Liver (tissue), 8 donors: ENCODE measurements at regions not wholly inside any gene's neighbourhood (a gene's known extent, or its start where the extent isn't known, plus 50 kb on each side); places are given as distances from the start of the nearest gene placed in this dataset.

Experiments
- DNase-seq: peaks from one replicate; pipeline ENCODE4 v3.0.0-alpha.2; 2017; ENCODE audit warnings: low spot score
- H3K27ac ChIP-seq, 2 donors: one replicate each; pipeline ENCODE4 v1.7.0; 2013; ENCODE audit warnings: inconsistent platforms in 2 of 2, low read length in 2 of 2, control low read depth in 1 of 2, low read depth in 1 of 2, mild to moderate bottlenecking in 1 of 2
- H3K27me3 ChIP-seq, 4 donors: one replicate each; pipeline versions ENCODE4 v1.6.1 to v1.7.0; 2013; ENCODE audit warnings: low read length in 3 of 4, inconsistent platforms in 1 of 4, mild to moderate bottlenecking in 1 of 4, moderate library complexity in 1 of 4; ENCODE audit not compliant: control insufficient read depth in 4 of 4, insufficient read depth in 4 of 4
- H3K36me3 ChIP-seq, 4 donors: one replicate each; pipeline versions ENCODE4 v1.6.1 to v1.7.0; 2013; ENCODE audit warnings: low read length in 3 of 4, mild to moderate bottlenecking in 3 of 4, low read depth in 1 of 4, moderate library complexity in 1 of 4; ENCODE audit not compliant: control insufficient read depth in 4 of 4, insufficient read depth in 3 of 4
- H3K4me1 ChIP-seq, 4 donors: one replicate each; pipeline versions ENCODE4 v1.6.1 to v1.7.0; 2013; ENCODE audit warnings: low read length in 3 of 4, mild to moderate bottlenecking in 3 of 4, moderate library complexity in 1 of 4; ENCODE audit not compliant: control insufficient read depth in 4 of 4, insufficient read depth in 4 of 4
- H3K4me3 ChIP-seq, 3 donors: one replicate each; pipeline versions ENCODE4 v1.6.1 to v1.7.0; 2013; ENCODE audit warnings: low read length in 3 of 3, control low read depth in 1 of 3, low read depth in 1 of 3, mild to moderate bottlenecking in 1 of 3
- H3K9ac ChIP-seq, 2 donors: one replicate each; pipeline ENCODE4 v1.7.0; 2013; ENCODE audit warnings: low read length in 2 of 2, mild to moderate bottlenecking in 2 of 2, moderate library complexity in 2 of 2, control low read depth in 1 of 2, low read depth in 1 of 2
- H3K9me3 ChIP-seq, 4 donors: one replicate each; pipeline versions ENCODE4 v1.6.1 to v1.7.0; 2013; ENCODE audit warnings: low read length in 3 of 4; ENCODE audit not compliant: control insufficient read depth in 4 of 4
- EGR1 ChIP-seq, 2 donors: IDR thresholded peaks; 2 replicates each; pipeline ENCODE4 v1.6.1; 2016 to 2018; ENCODE audit warnings: antibody characterized with exemption in 2 of 2, low read depth in 2 of 2
- FOXA1 ChIP-seq: IDR thresholded peaks from 2 replicates; pipeline ENCODE4 v1.6.1; 2016; ENCODE audit warnings: antibody characterized with exemption
- FOXA2 ChIP-seq: IDR thresholded peaks from 2 replicates; pipeline ENCODE4 v1.6.1; 2016; ENCODE audit warnings: antibody characterized with exemption
- GABPA ChIP-seq, 2 donors: IDR thresholded peaks in 1 of 2; conservative IDR thresholded peaks in 1 of 2; 2 replicates each; pipeline ENCODE4 v1.6.1; 2016; ENCODE audit warnings: antibody characterized with exemption in 2 of 2, mild to moderate bottlenecking in 1 of 2, moderate library complexity in 1 of 2
- HNF4A ChIP-seq, 2 donors: conservative IDR thresholded peaks; 2 replicates each; pipeline ENCODE4 v1.6.1; 2016; ENCODE audit warnings: antibody characterized with exemption in 2 of 2, mild to moderate bottlenecking in 2 of 2
- HNF4G ChIP-seq: IDR thresholded peaks from 2 replicates; pipeline ENCODE4 v1.6.1; 2016; ENCODE audit warnings: antibody characterized with exemption
- JUND ChIP-seq, 2 donors: IDR thresholded peaks; 2 replicates each; pipeline ENCODE4 v1.6.1; 2016; ENCODE audit warnings: antibody characterized with exemption in 2 of 2
- NR2F2 ChIP-seq: IDR thresholded peaks from 2 replicates; pipeline ENCODE4 v1.6.1; 2016; ENCODE audit warnings: antibody characterized with exemption
- RAD21 ChIP-seq, 2 donors: IDR thresholded peaks; 2 replicates each; pipeline ENCODE4 v1.6.1; 2016; ENCODE audit warnings: antibody characterized with exemption in 2 of 2, mild to moderate bottlenecking in 2 of 2
- RXRA ChIP-seq, 2 donors: IDR thresholded peaks; 2 replicates each; pipeline ENCODE4 v1.6.1; 2017 to 2018; ENCODE audit warnings: antibody characterized with exemption in 2 of 2, mild to moderate bottlenecking in 1 of 2
- SP1 ChIP-seq: IDR thresholded peaks from 2 replicates; pipeline ENCODE4 v1.6.1; 2018; ENCODE audit warnings: antibody characterized with exemption, mild to moderate bottlenecking
- TAF1 ChIP-seq: conservative IDR thresholded peaks from 2 replicates; pipeline ENCODE4 v1.6.1; 2016; ENCODE audit warnings: antibody characterized with exemption, mild to moderate bottlenecking
- YY1 ChIP-seq: IDR thresholded peaks from 2 replicates; pipeline ENCODE4 v1.6.1; 2016; ENCODE audit warnings: antibody characterized with exemption, mild to moderate bottlenecking
- WGBS: extraction: QIAGEN DNeasy Blood & Tissue Kit; methylation state at CpG from one replicate; pipeline ENCODE4 v1.1.7; 2013; 5-methylcytosine and 5-hydroxymethylcytosine counted together
- TF ChIP-seq, protein P1 (sequence below): IDR thresholded peaks from 2 replicates; pipeline ENCODE4 v1.6.1; 2016; ENCODE audit warnings: antibody characterized with exemption
- TF ChIP-seq, protein P2 (sequence below): fragments of 150-350 bp; IDR thresholded peaks from 2 replicates; pipeline ENCODE4 v1.5.1; 2017; ENCODE audit warnings: improper control_type of control experiment, low read depth, low read length; ENCODE audit not compliant: missing input control
- TF ChIP-seq, protein P3 (sequence below): IDR thresholded peaks from 2 replicates; pipeline ENCODE4 v1.6.1; 2016; ENCODE audit warnings: antibody characterized with exemption
- TF ChIP-seq, protein P4 (sequence below): IDR thresholded peaks from 2 replicates; pipeline ENCODE4 v1.6.1; 2016; ENCODE audit warnings: antibody characterized with exemption, mild to moderate bottlenecking
- TF ChIP-seq, protein P5 (sequence below): IDR thresholded peaks from 2 replicates; pipeline ENCODE4 v1.6.1; 2016; ENCODE audit warnings: antibody characterized with exemption
- donor health status: healthy.
- donor health status: healthy.
- donor health status: healthy.
- donor health status: healthy.
- donor health status: healthy.

DNA sequence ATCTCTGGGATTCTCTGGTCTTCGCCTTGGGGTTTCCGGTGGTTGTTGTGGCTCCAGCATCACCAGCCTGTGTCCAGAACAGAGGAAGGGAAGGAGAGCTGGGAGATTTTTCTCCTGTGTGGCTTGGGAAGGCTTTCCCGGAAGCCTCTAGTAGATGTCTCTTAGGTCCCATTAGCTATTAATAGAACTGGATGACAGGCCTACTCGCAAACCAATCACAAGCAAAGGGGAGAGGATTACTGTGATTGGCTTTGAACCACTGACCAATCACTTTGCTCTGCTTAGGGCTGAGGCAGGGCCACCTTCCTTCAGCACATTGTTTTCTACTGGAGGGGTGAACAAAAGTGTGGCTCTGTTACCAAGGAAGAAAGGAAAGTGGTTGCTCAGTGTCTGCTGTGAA is 203.4 kb upstream of the SULF2 start:
- DNase-seq: no peak
- 66% methylated on average over 4 of the region's 4 CpGs for WGBS
- H3K4me1 ChIP-seq: no peaks in the 10 kb centered on the region

More for the DNA sequence above, 203.4 kb upstream of the SULF2 start:
- H3K27ac ChIP-seq: no peak overlapping the region
- no peak overlapping the region for H3K4me3 ChIP-seq
- TF ChIP-seq RXRA (IDR thresholded peaks at IDR 0.05) (no peak), YY1 (no peak), HNF4G (no peak), GABPA (IDR thresholded peaks at IDR 0.05 in 1 of 2, conservative IDR thresholded peaks at IDR 0.05 in 1 of 2) (no peak), EGR1 (IDR thresholded peaks at IDR 0.05; ENCODE audit: low read depth in 2 of 2) (no peak), RAD21 (IDR thresholded peaks at IDR 0.05) (no peak), JUND (IDR thresholded peaks at IDR 0.05) (no peak), FOXA2 (no peak), NR2F2 (no peak), HNF4A (conservative IDR thresholded peaks at IDR 0.05) (no peak), TAF1 (no peak), SP1 (no peak), FOXA1 (no peak)
- TF ChIP-seq, protein P1, sequence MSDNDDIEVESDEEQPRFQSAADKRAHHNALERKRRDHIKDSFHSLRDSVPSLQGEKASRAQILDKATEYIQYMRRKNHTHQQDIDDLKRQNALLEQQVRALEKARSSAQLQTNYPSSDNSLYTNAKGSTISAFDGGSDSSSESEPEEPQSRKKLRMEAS: no peak
- TF ChIP-seq, protein P2, sequence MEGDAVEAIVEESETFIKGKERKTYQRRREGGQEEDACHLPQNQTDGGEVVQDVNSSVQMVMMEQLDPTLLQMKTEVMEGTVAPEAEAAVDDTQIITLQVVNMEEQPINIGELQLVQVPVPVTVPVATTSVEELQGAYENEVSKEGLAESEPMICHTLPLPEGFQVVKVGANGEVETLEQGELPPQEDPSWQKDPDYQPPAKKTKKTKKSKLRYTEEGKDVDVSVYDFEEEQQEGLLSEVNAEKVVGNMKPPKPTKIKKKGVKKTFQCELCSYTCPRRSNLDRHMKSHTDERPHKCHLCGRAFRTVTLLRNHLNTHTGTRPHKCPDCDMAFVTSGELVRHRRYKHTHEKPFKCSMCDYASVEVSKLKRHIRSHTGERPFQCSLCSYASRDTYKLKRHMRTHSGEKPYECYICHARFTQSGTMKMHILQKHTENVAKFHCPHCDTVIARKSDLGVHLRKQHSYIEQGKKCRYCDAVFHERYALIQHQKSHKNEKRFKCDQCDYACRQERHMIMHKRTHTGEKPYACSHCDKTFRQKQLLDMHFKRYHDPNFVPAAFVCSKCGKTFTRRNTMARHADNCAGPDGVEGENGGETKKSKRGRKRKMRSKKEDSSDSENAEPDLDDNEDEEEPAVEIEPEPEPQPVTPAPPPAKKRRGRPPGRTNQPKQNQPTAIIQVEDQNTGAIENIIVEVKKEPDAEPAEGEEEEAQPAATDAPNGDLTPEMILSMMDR: no peak
- TF ChIP-seq, protein P3, sequence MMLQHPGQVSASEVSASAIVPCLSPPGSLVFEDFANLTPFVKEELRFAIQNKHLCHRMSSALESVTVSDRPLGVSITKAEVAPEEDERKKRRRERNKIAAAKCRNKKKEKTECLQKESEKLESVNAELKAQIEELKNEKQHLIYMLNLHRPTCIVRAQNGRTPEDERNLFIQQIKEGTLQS: no peak
- TF ChIP-seq, protein P4, sequence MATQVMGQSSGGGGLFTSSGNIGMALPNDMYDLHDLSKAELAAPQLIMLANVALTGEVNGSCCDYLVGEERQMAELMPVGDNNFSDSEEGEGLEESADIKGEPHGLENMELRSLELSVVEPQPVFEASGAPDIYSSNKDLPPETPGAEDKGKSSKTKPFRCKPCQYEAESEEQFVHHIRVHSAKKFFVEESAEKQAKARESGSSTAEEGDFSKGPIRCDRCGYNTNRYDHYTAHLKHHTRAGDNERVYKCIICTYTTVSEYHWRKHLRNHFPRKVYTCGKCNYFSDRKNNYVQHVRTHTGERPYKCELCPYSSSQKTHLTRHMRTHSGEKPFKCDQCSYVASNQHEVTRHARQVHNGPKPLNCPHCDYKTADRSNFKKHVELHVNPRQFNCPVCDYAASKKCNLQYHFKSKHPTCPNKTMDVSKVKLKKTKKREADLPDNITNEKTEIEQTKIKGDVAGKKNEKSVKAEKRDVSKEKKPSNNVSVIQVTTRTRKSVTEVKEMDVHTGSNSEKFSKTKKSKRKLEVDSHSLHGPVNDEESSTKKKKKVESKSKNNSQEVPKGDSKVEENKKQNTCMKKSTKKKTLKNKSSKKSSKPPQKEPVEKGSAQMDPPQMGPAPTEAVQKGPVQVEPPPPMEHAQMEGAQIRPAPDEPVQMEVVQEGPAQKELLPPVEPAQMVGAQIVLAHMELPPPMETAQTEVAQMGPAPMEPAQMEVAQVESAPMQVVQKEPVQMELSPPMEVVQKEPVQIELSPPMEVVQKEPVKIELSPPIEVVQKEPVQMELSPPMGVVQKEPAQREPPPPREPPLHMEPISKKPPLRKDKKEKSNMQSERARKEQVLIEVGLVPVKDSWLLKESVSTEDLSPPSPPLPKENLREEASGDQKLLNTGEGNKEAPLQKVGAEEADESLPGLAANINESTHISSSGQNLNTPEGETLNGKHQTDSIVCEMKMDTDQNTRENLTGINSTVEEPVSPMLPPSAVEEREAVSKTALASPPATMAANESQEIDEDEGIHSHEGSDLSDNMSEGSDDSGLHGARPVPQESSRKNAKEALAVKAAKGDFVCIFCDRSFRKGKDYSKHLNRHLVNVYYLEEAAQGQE: no peak
- TF ChIP-seq, protein P5, sequence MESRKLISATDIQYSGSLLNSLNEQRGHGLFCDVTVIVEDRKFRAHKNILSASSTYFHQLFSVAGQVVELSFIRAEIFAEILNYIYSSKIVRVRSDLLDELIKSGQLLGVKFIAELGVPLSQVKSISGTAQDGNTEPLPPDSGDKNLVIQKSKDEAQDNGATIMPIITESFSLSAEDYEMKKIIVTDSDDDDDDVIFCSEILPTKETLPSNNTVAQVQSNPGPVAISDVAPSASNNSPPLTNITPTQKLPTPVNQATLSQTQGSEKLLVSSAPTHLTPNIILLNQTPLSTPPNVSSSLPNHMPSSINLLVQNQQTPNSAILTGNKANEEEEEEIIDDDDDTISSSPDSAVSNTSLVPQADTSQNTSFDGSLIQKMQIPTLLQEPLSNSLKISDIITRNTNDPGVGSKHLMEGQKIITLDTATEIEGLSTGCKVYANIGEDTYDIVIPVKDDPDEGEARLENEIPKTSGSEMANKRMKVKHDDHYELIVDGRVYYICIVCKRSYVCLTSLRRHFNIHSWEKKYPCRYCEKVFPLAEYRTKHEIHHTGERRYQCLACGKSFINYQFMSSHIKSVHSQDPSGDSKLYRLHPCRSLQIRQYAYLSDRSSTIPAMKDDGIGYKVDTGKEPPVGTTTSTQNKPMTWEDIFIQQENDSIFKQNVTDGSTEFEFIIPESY: no peak
- H3K9ac ChIP-seq: no peak overlapping the region
- H3K36me3 ChIP-seq: no peaks in the 10 kb centered on the region
- H3K27me3 ChIP-seq: peaks cover 0 to 8% (median 0%) of the 10 kb centered on the region in 4 donors
- peaks cover 0 to 4% (median 2%) of the 10 kb centered on the region in 4 donors for H3K9me3 ChIP-seq
